GM12892 (cell line): ENCODE measurements at regions not wholly inside any gene's neighbourhood (a gene's known extent, or its start where the extent isn't known, plus 50 kb on each side); places are given as distances from the start of the nearest gene placed in this dataset.

Experiments used
- POLR2A ChIP-seq: IDR thresholded peaks from 2 replicates; pipeline ENCODE4 v1.6.1; 2011; ENCODE audit warnings: low read depth, low read length, control low read depth
- TAF1 ChIP-seq: IDR thresholded peaks from 2 replicates; pipeline ENCODE4 v1.6.1; 2011; ENCODE audit warnings: low read depth, mild to moderate bottlenecking, control low read depth, low read length, borderline replicate concordance

DNA sequence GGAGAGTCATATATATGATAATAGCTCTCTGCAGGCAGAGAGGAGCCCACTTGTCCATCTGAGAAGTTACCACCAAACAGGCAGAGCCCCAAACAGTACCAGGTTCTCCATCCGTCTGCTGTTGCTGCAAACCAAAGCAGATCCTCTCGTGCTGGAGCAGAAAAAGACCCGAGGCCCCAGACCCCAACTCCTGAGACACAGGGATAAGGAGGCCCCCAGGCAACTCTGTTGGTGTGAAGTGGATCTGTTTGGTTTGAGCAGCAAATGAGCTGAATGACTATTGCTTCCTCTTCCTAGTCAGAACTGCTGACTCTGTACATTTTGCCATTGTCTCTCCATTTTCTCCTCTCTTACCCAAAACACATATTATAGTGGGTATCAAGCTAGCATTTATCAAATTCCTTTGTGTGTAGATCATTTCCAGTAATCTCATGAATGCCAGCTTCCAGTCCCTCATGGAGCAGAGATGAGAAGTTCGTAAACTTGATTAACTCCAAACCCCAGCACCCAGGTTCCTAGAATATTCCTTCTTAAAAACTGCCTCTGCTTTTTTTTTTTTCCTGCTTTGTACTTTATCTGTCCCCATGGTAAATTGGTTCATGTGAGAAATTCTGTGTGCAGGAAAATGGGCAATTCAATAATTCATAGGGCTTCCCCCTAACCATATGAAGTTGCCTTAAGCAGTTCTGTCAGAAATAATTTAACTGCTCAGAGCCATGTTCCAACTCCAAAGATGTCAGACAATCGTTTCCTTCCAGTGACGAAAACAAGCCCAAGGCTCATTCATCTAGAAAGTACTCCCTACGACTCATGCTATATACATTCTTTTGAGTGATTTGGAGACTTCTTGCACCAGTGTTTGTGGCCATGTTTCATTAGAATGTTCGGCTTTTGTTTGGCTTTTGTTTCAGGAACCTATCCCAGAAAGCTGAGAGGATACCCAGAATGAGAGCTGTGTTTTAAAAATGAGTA, 98.6 kb upstream of the ATXN3L start:
- TF ChIP-seq POLR2A, result no peak
- TF ChIP-seq TAF1, result no peak
